Vagina (tissue), 2 donors: ENCODE measurements at regions not wholly inside any gene's neighbourhood (a gene's known extent, or its start where the extent isn't known, plus 50 kb on each side); places are given as distances from the start of the nearest gene placed in this dataset.

Experiments used
- CTCF ChIP-seq, 3 experiments: fragments of 450-650 bp in 2 of 3; fragments of 200-600 bp in 1 of 3; sonication (generic) in 1 of 3; IDR thresholded peaks; one replicate each; pipeline ENCODE4 v1.5.1; 2017 to 2019; ENCODE audit warnings: antibody characterized with exemption in 3 of 3, mild to moderate bottlenecking in 2 of 3, moderate library complexity in 2 of 3
- POLR2A ChIP-seq, 2 donors: fragments of 450-650 bp; IDR thresholded peaks; one replicate each; pipeline ENCODE4 v1.6.1; 2017; ENCODE audit warnings: antibody characterized with exemption in 2 of 2, mild to moderate bottlenecking in 2 of 2, moderate library complexity in 2 of 2
- POLR2AphosphoS5 ChIP-seq, 2 donors: sonication (generic); formaldehyde crosslinking; IDR thresholded peaks; one replicate each; pipeline ENCODE4 v1.9.0; 2017; ENCODE audit warnings: antibody characterized with exemption in 2 of 2, mild to moderate bottlenecking in 2 of 2, low read depth in 1 of 2; ENCODE audit not compliant: insufficient read depth in 1 of 2

- TF ChIP-seq POLR2AphosphoS5 (IDR thresholded peaks at IDR 0.05; ENCODE audit: insufficient read depth in 1 of 2, low read depth in 1 of 2) (peak; percentile 26 to 67), POLR2A (IDR thresholded peaks at IDR 0.05) (no peak), CTCF (IDR thresholded peaks at IDR 0.05) (no peak)
Measured at GRCh38 chr1:234918181-234918841, 210.3 kb downstream of the TOMM20 start.
